ENCODE measurements at regions not wholly inside any gene's neighbourhood (a gene's known extent, or its start where the extent isn't known, plus 50 kb on each side); places are given as distances from the start of the nearest gene placed in this dataset.

DNA sequence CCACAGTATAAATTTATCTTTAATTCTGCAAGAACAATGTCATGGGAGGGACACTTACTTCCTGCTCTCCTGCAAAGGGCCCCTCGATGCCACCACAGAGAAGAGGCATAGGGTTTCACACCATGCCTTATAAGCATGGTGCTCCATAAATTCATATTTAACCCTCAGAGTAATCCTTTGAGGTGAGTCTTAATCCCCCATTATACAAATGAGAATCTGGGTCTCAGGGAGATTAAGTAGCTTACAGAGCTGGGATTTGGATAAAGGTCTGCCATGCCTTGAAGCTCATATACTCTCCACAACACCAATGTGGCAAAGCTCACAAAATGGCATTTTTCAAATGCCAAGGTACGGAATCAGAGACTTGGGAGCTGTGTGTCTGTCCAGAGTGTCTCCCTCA is 268.5 kb upstream of the CCL2 start:
- no peak overlapping the region for H3K27ac ChIP-seq (ENCODE audit: insufficient read depth, low read depth, low read length, poor library complexity, severe bottlenecking)
- H3K36me3 ChIP-seq (ENCODE audit: control insufficient read depth, insufficient read depth, low read length) = no peaks in the 10 kb centered on the region
- 86 to 88% methylated on average over 2 of the region's 2 CpGs for WGBS, 2 experiments
- no peak overlapping the region for H3K4me3 ChIP-seq (ENCODE audit: insufficient read depth, low read depth, low read length)
- no peaks in the 10 kb centered on the region for H3K4me1 ChIP-seq (ENCODE audit: control insufficient read depth, insufficient read depth, low read length)
- H3K9me3 ChIP-seq (ENCODE audit: control insufficient read depth, low read length) = no peaks in the 10 kb centered on the region
- H3K27me3 ChIP-seq (ENCODE audit: control insufficient read depth, insufficient read depth, low read length, poor library complexity, severe bottlenecking) = no peaks in the 10 kb centered on the region

DNA sequence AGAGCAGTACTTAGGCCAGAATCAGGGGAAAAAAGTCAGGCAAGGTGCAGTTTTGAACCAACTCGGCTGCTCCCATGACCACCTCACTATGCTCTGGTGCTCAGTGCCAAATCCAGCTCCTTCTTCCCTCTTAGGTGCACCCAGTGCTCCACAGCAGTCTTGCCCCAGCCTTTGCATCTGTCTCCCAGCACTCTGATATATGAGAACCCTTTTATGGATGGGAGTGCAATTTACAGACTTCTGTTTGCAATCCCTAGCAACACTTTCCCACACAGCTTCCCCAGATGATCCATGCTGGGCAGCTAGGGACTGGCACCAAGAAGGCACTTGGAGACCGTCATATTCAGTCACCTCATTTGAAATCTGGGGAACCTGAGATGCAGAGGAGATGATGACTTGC is 267.9 kb upstream of the CCL2 start:
- H3K36me3 ChIP-seq (ENCODE audit: control insufficient read depth, insufficient read depth, low read length) = no peaks in the 10 kb centered on the region
- no peak overlapping the region for H3K27ac ChIP-seq (ENCODE audit: insufficient read depth, low read depth, low read length, poor library complexity, severe bottlenecking)
- 89 to 91% methylated on average over 2 of the region's 2 CpGs for WGBS, 2 experiments
- no peaks in the 10 kb centered on the region for H3K27me3 ChIP-seq (ENCODE audit: control insufficient read depth, insufficient read depth, low read length, poor library complexity, severe bottlenecking)
- H3K9me3 ChIP-seq (ENCODE audit: control insufficient read depth, low read length) = no peaks in the 10 kb centered on the region
- no peaks in the 10 kb centered on the region for H3K4me1 ChIP-seq (ENCODE audit: control insufficient read depth, insufficient read depth, low read length)
- no peak overlapping the region for H3K4me3 ChIP-seq (ENCODE audit: insufficient read depth, low read depth, low read length)

DNA sequence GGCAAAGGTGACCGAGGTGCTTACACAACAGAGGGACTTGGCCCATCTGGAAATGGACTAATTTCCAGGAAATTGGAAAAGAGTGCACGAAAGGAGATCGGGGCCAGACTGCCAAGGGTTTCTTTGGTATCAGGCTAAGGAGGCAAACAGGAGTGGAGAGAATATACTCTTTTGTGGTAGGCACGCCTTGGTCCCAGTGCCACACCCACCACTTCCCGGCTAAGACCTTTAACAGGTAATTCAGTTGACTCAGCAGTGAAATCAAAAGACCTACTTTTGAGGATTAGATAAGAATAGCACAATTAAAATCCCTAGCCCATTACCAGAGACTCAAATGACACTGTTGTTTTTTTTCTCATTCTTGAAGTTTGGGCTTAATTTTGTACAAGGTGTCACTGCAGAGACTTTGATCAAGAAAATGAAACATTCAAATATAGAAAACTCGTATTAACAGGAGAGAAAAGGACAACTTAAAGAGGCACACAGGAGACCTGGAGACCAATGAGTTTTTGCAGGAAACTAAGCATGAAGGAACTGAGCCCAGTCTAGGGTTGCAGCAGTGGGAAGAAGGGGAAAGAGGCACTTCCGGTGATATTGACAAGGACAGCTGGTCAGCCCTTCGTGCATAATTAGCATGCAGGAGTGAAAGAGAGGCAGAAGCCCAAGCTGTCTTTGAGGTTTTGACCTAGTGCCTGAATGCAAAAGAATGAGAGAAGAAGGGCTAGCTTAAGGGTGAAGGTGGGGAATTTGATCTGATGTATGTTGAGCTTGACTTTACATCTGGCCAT is 265.5 kb upstream of the CCL2 start:
- no peaks in the 10 kb centered on the region for H3K4me1 ChIP-seq (ENCODE audit: control insufficient read depth, insufficient read depth, low read length)
- no peak overlapping the region for H3K27ac ChIP-seq (ENCODE audit: insufficient read depth, low read depth, low read length, poor library complexity, severe bottlenecking)
- H3K9me3 ChIP-seq (ENCODE audit: control insufficient read depth, low read length) = no peaks in the 10 kb centered on the region
- no peak overlapping the region for H3K4me3 ChIP-seq (ENCODE audit: insufficient read depth, low read depth, low read length)
- WGBS, 2 experiments = 84 to 87% methylated on average over 8 of the region's 8 CpGs
- H3K27me3 ChIP-seq (ENCODE audit: control insufficient read depth, insufficient read depth, low read length, poor library complexity, severe bottlenecking) = no peaks in the 10 kb centered on the region
- H3K36me3 ChIP-seq (ENCODE audit: control insufficient read depth, insufficient read depth, low read length) = no peaks in the 10 kb centered on the region

DNA sequence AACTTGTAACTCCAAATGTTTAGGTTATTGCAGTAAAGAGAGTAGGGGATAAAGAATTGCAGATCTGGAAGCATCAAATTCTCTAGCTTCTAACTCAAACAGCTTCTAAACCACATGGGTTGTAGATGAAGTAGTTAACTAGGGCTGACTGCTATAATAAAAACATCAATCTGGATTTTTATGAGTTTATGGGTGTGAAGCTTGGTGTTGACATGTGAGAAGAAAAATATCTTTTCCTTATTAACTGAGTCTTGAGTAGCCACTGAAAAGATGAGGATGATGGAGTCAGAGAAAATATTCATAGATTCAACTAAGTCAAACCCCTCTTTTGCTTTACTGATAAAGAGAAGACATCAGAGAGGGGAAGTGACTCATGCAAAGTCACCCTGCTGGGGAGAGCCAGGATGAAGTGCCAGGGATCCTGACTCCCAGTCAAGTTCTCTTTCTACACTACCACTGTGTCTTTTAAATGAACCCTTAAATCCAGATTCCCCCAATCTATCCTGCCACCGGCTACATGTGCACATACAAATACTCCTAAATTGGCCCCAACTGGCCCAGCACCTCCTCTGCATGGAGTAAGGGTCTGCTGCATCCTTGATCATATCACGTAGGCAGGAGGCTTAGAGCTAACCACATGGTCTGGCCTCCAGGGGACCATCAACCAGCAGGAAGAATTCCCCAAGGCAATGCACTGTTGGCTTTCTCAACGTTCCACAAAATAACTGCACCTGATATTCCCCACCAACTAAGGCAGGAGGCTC is 264.0 kb upstream of the CCL2 start:
- no peaks in the 10 kb centered on the region for H3K36me3 ChIP-seq (ENCODE audit: control insufficient read depth, insufficient read depth, low read length)
- no peaks in the 10 kb centered on the region for H3K4me1 ChIP-seq (ENCODE audit: control insufficient read depth, insufficient read depth, low read length)
- H3K9me3 ChIP-seq (ENCODE audit: control insufficient read depth, low read length) = no peaks in the 10 kb centered on the region
- WGBS, 2 experiments = 68 to 88% methylated on average over 3 of the region's 3 CpGs
- no peak overlapping the region for H3K27ac ChIP-seq (ENCODE audit: insufficient read depth, low read depth, low read length, poor library complexity, severe bottlenecking)
- H3K27me3 ChIP-seq (ENCODE audit: control insufficient read depth, insufficient read depth, low read length, poor library complexity, severe bottlenecking) = no peaks in the 10 kb centered on the region
- no peak overlapping the region for H3K4me3 ChIP-seq (ENCODE audit: insufficient read depth, low read depth, low read length)

DNA sequence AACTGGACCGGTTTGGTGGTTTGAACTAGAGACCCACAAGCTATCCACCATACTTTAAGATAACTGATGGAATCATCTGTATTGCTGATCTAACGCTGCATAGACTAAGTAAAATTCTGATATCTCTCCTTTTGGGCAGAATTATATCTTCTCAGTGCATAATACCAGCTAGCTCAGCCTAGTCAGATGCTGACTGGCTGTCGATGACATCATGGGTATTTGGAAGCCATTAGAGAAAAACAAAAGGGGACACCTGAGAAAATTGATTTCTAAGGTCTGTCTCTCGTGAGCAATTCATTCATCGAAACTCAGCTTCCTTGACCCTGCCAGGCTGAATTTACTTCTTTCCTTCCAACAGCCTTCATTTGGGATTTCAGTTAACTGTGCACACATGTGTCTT is 263.0 kb upstream of the CCL2 start:
- Histone ChIP-seq H3K27ac (ENCODE audit: insufficient read depth, low read depth, low read length, poor library complexity, severe bottlenecking) (no peak overlapping the region), H3K4me1 (ENCODE audit: control insufficient read depth, insufficient read depth, low read length) (no peaks in the 10 kb centered on the region), H3K27me3 (ENCODE audit: control insufficient read depth, insufficient read depth, low read length, poor library complexity, severe bottlenecking) (no peaks in the 10 kb centered on the region), H3K36me3 (ENCODE audit: control insufficient read depth, insufficient read depth, low read length) (no peaks in the 10 kb centered on the region), H3K9me3 (ENCODE audit: control insufficient read depth, low read length) (no peaks in the 10 kb centered on the region), H3K4me3 (ENCODE audit: insufficient read depth, low read depth, low read length) (no peak overlapping the region)
- 82 to 87% methylated on average over 5 of the region's 5 CpGs for WGBS, 2 experiments

DNA sequence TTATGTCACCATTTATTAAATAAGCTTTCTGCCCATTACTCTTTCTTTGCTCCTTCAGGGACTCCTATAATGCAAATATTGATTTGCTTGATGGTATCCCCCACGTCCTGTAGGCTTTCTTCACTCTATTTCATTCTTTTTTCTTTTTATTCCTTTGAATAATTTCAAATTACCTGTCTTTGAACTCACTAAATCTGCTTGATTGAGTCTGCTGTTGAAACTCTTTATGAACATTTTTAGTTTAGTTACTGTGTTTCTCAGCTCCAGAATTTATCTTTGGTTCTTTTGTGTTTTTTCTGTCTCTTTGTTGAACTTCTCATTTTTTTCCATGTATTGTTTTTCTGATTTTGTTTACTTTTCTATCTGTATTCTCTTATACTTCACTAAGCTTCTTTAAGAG is 254.4 kb upstream of the CCL2 start:
- no peaks in the 10 kb centered on the region for H3K36me3 ChIP-seq (ENCODE audit: control insufficient read depth, insufficient read depth, low read length)
- WGBS, 2 experiments = 71 to 75% methylated on average over 1 of the region's 1 CpG
- no peak overlapping the region for H3K27ac ChIP-seq (ENCODE audit: insufficient read depth, low read depth, low read length, poor library complexity, severe bottlenecking)
- no peaks in the 10 kb centered on the region for H3K9me3 ChIP-seq (ENCODE audit: control insufficient read depth, low read length)
- H3K27me3 ChIP-seq (ENCODE audit: control insufficient read depth, insufficient read depth, low read length, poor library complexity, severe bottlenecking) = no peaks in the 10 kb centered on the region
- H3K4me1 ChIP-seq (ENCODE audit: control insufficient read depth, insufficient read depth, low read length) = no peaks in the 10 kb centered on the region
- H3K4me3 ChIP-seq (ENCODE audit: insufficient read depth, low read depth, low read length) = no peak overlapping the region

DNA sequence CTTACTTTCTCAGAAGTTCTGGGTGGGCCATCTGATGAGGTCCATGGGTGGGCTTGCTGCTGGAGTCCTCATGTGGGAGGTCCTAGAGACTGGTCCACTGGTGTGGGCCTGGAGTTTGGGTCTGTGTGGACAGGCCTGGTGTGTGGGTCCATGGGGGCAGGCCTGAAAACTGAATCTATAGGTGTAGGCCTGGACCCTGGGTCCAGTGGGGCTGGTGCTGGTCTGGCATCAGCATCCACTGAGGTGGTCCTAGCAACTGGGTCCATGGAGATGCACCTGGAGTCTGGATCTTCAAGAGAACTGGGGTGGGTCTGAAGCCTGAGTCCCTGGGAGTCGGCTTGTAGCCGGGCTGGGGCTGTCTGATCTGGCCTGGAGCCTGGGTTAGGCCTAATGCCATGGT is 253.8 kb upstream of the CCL2 start:
- WGBS, 2 experiments = 91 to 93% methylated on average over 2 of the region's 2 CpGs
- no peak overlapping the region for H3K27ac ChIP-seq (ENCODE audit: insufficient read depth, low read depth, low read length, poor library complexity, severe bottlenecking)
- no peaks in the 10 kb centered on the region for H3K36me3 ChIP-seq (ENCODE audit: control insufficient read depth, insufficient read depth, low read length)
- no peak overlapping the region for H3K4me3 ChIP-seq (ENCODE audit: insufficient read depth, low read depth, low read length)
- H3K27me3 ChIP-seq (ENCODE audit: control insufficient read depth, insufficient read depth, low read length, poor library complexity, severe bottlenecking) = no peaks in the 10 kb centered on the region
- no peaks in the 10 kb centered on the region for H3K9me3 ChIP-seq (ENCODE audit: control insufficient read depth, low read length)
- H3K4me1 ChIP-seq (ENCODE audit: control insufficient read depth, insufficient read depth, low read length) = no peaks in the 10 kb centered on the region

DNA sequence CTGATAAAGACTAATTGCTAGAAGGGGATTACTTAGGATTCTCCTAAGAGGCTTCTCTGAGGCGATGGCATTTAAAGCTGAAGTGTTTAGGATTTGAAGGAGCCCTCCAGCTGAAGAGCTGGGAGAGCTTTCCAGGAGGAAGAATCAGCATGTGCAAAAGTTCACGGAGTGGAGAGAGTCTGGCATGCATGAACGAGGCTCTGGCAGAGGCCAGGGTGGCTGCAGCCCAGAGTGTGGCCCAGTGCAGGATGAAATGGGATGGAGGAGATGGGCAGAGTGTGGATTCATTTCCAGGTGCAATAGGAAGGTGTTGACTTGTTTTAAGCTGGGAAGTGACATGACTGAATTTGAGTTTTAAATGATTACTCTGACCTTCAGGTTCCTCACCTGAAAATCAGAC is 249.0 kb upstream of the CCL2 start:
- no peaks in the 10 kb centered on the region for H3K27me3 ChIP-seq (ENCODE audit: control insufficient read depth, insufficient read depth, low read length, poor library complexity, severe bottlenecking)
- no peaks in the 10 kb centered on the region for H3K9me3 ChIP-seq (ENCODE audit: control insufficient read depth, low read length)
- H3K36me3 ChIP-seq (ENCODE audit: control insufficient read depth, insufficient read depth, low read length) = no peaks in the 10 kb centered on the region
- H3K4me1 ChIP-seq (ENCODE audit: control insufficient read depth, insufficient read depth, low read length) = no peaks in the 10 kb centered on the region
- 88 to 92% methylated on average over 3 of the region's 3 CpGs for WGBS, 2 experiments
- H3K27ac ChIP-seq (ENCODE audit: insufficient read depth, low read depth, low read length, poor library complexity, severe bottlenecking) = no peak overlapping the region
- H3K4me3 ChIP-seq (ENCODE audit: insufficient read depth, low read depth, low read length) = no peak overlapping the region

DNA sequence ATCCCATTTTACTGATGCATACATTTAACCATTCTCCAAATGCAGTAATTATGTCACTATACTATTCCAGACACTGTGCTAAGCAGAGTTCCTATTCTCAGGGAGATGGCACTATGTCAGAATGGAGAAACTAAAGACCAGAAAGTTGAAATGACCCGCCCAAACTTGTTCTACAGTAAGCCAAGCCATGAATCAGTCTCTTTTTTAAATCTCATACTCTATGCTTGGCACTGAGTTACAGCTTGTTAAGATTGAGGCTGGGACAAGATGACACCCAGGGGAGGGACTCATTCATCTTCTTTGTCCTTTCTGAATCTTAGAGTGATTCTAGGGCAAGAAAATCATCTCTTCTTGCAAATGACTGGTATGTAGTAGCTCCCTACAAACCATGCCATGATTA is 247.0 kb upstream of the CCL2 start:
- H3K27me3 ChIP-seq (ENCODE audit: control insufficient read depth, insufficient read depth, low read length, poor library complexity, severe bottlenecking) = no peaks in the 10 kb centered on the region
- H3K36me3 ChIP-seq (ENCODE audit: control insufficient read depth, insufficient read depth, low read length) = no peaks in the 10 kb centered on the region
- H3K27ac ChIP-seq (ENCODE audit: insufficient read depth, low read depth, low read length, poor library complexity, severe bottlenecking) = no peak overlapping the region
- no peaks in the 10 kb centered on the region for H3K9me3 ChIP-seq (ENCODE audit: control insufficient read depth, low read length)
- H3K4me1 ChIP-seq (ENCODE audit: control insufficient read depth, insufficient read depth, low read length) = peaks cover 3% of the 10 kb centered on the region
- H3K4me3 ChIP-seq (ENCODE audit: insufficient read depth, low read depth, low read length) = no peak overlapping the region
- 94 to 97% methylated on average over 1 of the region's 1 CpG for WGBS, 2 experiments

DNA sequence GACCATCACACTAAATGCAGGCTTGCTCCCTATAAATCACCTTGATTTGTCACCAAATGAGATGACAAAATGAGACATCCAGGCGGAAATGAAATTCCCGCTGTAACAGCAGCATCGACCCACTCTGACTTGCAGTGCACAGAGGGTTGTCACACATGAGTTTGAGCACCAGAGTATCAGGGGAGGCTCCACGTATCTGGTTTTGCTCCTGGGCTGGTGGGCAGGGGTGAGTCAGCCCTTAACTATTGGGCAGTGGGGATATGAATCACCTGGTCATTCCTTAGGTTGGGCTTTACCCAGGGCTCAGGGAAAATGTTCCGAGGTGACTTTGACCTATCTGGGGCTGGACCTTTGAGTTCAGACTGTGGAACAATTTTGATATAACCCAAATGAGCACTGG is 245.2 kb upstream of the CCL2 start:
- WGBS, 2 experiments = 88 to 90% methylated on average over 5 of the region's 5 CpGs
- Histone ChIP-seq H3K4me1 (ENCODE audit: control insufficient read depth, insufficient read depth, low read length) (peaks cover 3% of the 10 kb centered on the region), H3K9me3 (ENCODE audit: control insufficient read depth, low read length) (no peaks in the 10 kb centered on the region), H3K27ac (ENCODE audit: insufficient read depth, low read depth, low read length, poor library complexity, severe bottlenecking) (no peak overlapping the region), H3K36me3 (ENCODE audit: control insufficient read depth, insufficient read depth, low read length) (no peaks in the 10 kb centered on the region), H3K4me3 (ENCODE audit: insufficient read depth, low read depth, low read length) (no peak overlapping the region), H3K27me3 (ENCODE audit: control insufficient read depth, insufficient read depth, low read length, poor library complexity, severe bottlenecking) (no peaks in the 10 kb centered on the region)
